ENCODE measurements at regions not wholly inside any gene's neighbourhood (a gene's known extent, or its start where the extent isn't known, plus 50 kb on each side); places are given as distances from the start of the nearest gene placed in this dataset.

DNA sequence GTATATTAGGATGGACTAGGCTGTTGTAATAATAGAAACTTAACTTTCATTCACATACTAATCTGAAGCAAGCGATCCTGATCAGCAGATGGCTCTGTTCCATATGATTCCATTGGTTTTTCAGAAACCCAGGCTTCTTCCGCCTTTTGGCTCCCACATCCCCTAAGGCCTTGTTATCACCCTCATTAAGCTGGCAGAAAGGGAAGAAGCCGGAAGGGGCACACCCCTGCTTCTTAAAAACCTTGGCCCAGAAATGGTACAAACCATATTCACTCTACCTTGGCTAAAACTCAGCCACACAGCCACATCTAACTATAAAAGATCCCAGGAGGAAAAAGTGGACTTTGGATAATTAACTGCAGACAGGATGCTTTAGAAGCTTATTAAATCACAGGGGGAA, 329.2 kb downstream of the PCNX1 start:
- peaks cover 6% of the 10 kb centered on the region in 2 donors for H3K27me3 Mint-ChIP-seq
- no peaks in the 10 kb centered on the region for H3K36me3 Mint-ChIP-seq (ENCODE audit: insufficient read depth)
- DNase-seq, result no peak
- ATAC-seq (replicated peaks), result no peak
- H3K9me3 Mint-ChIP-seq, result no peaks in the 10 kb centered on the region
- H3K27ac Mint-ChIP-seq, result no peak overlapping the region
- H3K4me1 Mint-ChIP-seq (ENCODE audit: low read depth in 2 of 2), result peaks cover 4% of the 10 kb centered on the region in 2 donors
- H3K4me3 Mint-ChIP-seq, result no peak overlapping the region

DNA sequence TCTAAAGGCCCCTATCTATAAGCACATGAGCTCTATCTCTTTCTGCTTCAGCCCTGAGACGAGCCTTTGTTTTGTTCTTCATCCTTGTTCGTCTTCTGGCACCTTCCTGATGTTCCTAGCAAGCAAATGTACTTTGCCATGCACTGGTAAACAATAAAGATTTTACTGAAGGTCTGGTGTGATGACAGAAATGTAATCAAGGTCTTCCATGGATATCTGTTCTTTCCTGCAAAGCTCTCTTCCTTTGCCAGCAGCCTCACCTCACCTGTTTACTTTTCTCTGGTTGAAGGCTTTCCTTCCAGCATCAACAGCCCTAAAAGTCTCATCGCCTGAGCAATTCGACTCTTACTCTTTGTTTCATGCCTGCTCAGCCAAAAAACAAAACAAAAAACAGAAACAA, 330.3 kb downstream of the PCNX1 start:
- Mint-ChIP-seq H3K27ac (no peak overlapping the region), H3K27me3 (peaks cover 5 to 6% of the 10 kb centered on the region in 2 donors), H3K4me1 (ENCODE audit: low read depth in 2 of 2) (peaks cover 0 to 4% of the 10 kb centered on the region in 2 donors), H3K9me3 (no peaks in the 10 kb centered on the region), H3K36me3 (ENCODE audit: insufficient read depth) (no peaks in the 10 kb centered on the region), H3K4me3 (no peak overlapping the region)
- ATAC-seq (replicated peaks), result no peak
- DNase-seq, result no peak

- H3K9me3 Mint-ChIP-seq, result no peaks in the 10 kb centered on the region
- H3K4me3 Mint-ChIP-seq, result no peak overlapping the region
- no peak overlapping the region for H3K27ac Mint-ChIP-seq
- DNase-seq, result no peak
- peaks cover 0 to 4% of the 10 kb centered on the region in 2 donors for H3K4me1 Mint-ChIP-seq (ENCODE audit: low read depth in 2 of 2)
- ATAC-seq (replicated peaks), result no peak
- H3K27me3 Mint-ChIP-seq, result peaks cover 0 to 6% of the 10 kb centered on the region in 2 donors
- no peaks in the 10 kb centered on the region for H3K36me3 Mint-ChIP-seq (ENCODE audit: insufficient read depth)
Measured at GRCh38 chr14:71238835-71239234, 331.6 kb downstream of the PCNX1 start.

DNA sequence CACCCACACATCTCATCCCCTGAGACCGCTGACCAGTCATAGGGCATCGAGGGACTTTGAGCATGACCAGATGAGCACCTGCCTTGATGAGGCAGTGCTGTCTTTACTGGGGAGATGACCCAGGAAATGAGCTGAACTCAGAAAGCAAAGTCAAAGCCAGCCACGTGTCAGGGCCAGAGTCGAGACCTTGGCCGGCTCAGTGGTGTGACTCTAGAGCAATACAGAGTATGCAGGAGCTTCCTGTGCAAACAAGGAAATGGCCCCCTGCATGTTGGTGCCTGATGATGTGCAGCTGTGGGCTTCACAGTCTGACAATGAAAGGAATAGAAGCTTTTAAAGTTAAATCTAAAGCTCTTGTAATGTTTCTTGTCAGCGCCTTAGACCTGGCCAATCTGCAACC, 332.9 kb downstream of the PCNX1 start:
- DNase-seq (no peak), ATAC-seq (replicated peaks) (no peak)
- no peaks in the 10 kb centered on the region for H3K36me3 Mint-ChIP-seq (ENCODE audit: insufficient read depth)
- peaks cover 0 to 6% of the 10 kb centered on the region in 2 donors for H3K27me3 Mint-ChIP-seq
- no peak overlapping the region for H3K4me3 Mint-ChIP-seq
- peak overlapping the region in 1 of 2 donors; percentile 62 for H3K27ac Mint-ChIP-seq
- no peaks in the 10 kb centered on the region for H3K9me3 Mint-ChIP-seq
- peaks cover 4 to 8% of the 10 kb centered on the region in 2 donors for H3K4me1 Mint-ChIP-seq (ENCODE audit: low read depth in 2 of 2)

DNA sequence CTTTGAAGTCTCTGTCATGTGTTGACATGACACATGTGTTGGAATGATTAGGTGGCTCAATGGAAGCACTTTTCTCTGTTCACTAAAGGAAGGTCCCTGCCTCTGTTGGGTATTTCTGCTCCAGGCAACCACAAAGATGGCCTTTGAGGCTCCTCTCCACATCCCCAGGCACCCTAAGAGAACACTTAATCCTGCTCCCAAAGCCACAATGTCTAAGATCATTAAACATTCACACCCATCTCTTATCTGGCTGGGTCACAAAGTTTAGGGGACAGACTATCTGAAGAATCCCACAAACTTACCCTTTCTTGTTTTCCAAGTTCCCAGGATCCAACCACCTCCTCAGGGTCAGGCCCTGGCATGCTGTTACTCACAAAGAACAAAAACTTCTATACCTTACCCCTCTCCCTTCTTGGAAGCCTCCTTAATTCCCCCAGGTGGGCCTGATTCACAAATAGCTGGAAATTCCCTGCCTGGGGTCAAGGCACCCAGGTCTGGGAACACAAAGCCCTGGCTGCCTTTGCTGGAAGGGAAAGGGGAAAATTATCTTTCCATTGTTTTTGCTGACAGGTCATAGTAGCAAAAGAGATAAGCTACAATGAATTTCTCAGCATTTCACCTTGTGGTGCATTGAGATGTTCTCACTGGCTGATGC, 333.7 kb downstream of the PCNX1 start:
- H3K9me3 Mint-ChIP-seq, result no peaks in the 10 kb centered on the region
- no peak for ATAC-seq (replicated peaks)
- H3K27ac Mint-ChIP-seq, result no peak overlapping the region

GRCh38 chr14:71242237-71242748, 335.0 kb downstream of the PCNX1 start:
- ATAC-seq (replicated peaks) (no peak), DNase-seq (no peak)
- Mint-ChIP-seq H3K4me3 (no peak overlapping the region), H3K4me1 (ENCODE audit: low read depth in 2 of 2) (peaks cover 22 to 26% of the 10 kb centered on the region in 2 donors), H3K9me3 (peaks cover 5% of the 10 kb centered on the region in 2 donors), H3K27me3 (peaks cover 0 to 6% of the 10 kb centered on the region in 2 donors), H3K27ac (no peak overlapping the region), H3K36me3 (ENCODE audit: insufficient read depth) (peaks cover 4% of the 10 kb centered on the region)

More for the DNA sequence above, 333.7 kb downstream of the PCNX1 start:
- Mint-ChIP-seq H3K4me3 (no peak overlapping the region), H3K36me3 (ENCODE audit: insufficient read depth) (no peaks in the 10 kb centered on the region), H3K4me1 (ENCODE audit: low read depth in 2 of 2) (peaks cover 12 to 14% of the 10 kb centered on the region in 2 donors), H3K27me3 (peaks cover 0 to 6% of the 10 kb centered on the region in 2 donors)
- no peak for DNase-seq

DNA sequence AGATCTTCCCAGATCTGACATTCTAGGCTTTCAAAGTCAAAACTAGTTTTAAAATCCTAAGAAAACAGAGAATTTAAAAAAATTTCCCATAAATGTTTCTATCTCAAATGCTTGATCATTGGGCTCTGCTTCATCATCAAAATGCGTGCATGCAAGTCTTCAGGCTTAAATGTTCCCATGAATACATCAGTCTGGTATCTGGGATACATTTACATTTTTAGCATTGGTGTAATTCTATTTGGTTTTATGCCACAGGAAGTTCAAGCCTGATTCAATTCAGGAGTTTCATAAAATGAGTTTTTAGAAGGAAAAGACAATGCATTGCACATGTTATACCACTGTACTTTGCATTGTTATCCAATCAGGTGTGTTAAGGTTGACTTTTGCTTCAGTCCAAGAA, 336.4 kb downstream of the PCNX1 start:
- H3K4me1 Mint-ChIP-seq (ENCODE audit: low read depth in 2 of 2), result peaks cover 26 to 36% of the 10 kb centered on the region in 2 donors
- no peaks in the 10 kb centered on the region for H3K27me3 Mint-ChIP-seq
- H3K9me3 Mint-ChIP-seq, result peaks cover 10 to 15% of the 10 kb centered on the region in 2 donors
- peaks cover 4% of the 10 kb centered on the region for H3K36me3 Mint-ChIP-seq (ENCODE audit: insufficient read depth)
- no peak for ATAC-seq (replicated peaks)
- DNase-seq, result no peak
- H3K4me3 Mint-ChIP-seq, result no peak overlapping the region
- no peak overlapping the region for H3K27ac Mint-ChIP-seq

DNA sequence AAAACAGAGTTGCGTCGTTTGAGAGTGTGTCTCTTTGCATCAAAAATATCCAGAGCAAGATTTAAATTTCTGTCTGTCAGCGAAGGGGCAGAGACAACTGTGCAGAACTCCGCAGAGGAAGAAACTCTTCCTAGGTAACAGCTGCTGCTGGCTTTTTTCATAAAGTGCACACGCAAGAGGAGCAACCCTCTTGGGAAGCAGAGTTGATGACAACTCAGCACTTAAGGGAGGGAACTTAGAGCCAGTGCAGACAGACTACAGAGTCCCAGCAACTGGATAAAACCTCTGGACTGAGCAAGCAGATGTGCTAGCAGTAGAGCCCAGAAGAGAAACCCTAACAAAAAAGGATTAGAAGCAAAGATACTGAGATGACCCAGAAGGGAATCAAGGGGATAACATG, 337.1 kb downstream of the PCNX1 start:
- no peak overlapping the region for H3K4me3 Mint-ChIP-seq
- ATAC-seq (replicated peaks) (no peak), DNase-seq (no peak)
- H3K27me3 Mint-ChIP-seq, result no peaks in the 10 kb centered on the region
- peaks cover 26 to 36% of the 10 kb centered on the region in 2 donors for H3K4me1 Mint-ChIP-seq (ENCODE audit: low read depth in 2 of 2)
- H3K9me3 Mint-ChIP-seq, result peaks cover 10 to 15% of the 10 kb centered on the region in 2 donors
- H3K27ac Mint-ChIP-seq, result no peak overlapping the region
- H3K36me3 Mint-ChIP-seq (ENCODE audit: insufficient read depth), result peaks cover 4% of the 10 kb centered on the region

DNA sequence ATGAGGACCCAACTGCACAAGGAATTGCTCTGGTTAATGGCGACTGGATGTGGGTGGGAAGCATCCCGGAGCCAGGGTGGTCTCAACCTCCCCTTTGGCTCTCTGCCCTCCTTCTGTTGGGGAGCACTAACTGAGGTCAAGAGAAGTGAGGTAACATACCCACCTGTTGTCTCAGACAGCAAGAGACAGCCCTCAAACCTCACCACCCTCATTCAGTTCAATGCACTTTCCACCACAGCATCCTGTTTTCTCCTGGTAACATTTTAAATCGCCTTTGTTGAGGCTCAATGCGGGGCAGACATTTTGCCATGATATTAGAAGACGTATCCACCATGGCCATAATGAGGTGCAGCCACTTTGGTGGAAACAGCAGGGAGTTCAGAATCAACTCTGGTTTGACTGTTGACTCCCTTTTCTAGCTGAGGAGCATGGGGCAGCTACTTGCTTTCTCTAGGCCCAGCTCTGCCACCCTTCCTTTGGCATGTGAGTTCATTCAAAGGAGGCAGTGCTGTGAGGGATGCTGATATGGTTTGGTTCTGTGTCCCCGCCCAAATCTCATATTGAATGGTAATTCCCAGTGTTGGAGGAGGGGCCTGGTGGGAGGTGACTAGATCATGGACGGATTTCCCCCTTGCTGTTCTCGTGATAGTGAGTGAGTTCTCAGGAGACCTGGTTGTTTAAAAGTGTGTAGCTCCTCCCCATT, 338.6 kb downstream of the PCNX1 start:
- Mint-ChIP-seq H3K27ac (peak overlapping the region; percentile 76 to 92), H3K4me3 (peak overlapping the region; percentile 57 to 66), H3K9me3 (peaks cover 10 to 15% of the 10 kb centered on the region in 2 donors), H3K36me3 (ENCODE audit: insufficient read depth) (peaks cover 4% of the 10 kb centered on the region), H3K27me3 (no peaks in the 10 kb centered on the region), H3K4me1 (ENCODE audit: low read depth in 2 of 2) (peaks cover 28 to 42% of the 10 kb centered on the region in 2 donors)
- peak; percentile 77 for ATAC-seq (replicated peaks)
- DNase-seq, result no peak

- Mint-ChIP-seq H3K4me3 (peak overlapping the region; percentile 57 to 66), H3K36me3 (ENCODE audit: insufficient read depth) (peaks cover 4% of the 10 kb centered on the region), H3K4me1 (ENCODE audit: low read depth in 2 of 2) (peaks cover 31 to 42% of the 10 kb centered on the region in 2 donors), H3K9me3 (peaks cover 10 to 15% of the 10 kb centered on the region in 2 donors), H3K27me3 (no peaks in the 10 kb centered on the region), H3K27ac (peak overlapping the region; percentile 76 to 92)
- DNase-seq, result no peak
- peak; percentile 21 for ATAC-seq (replicated peaks)
Measured at GRCh38 chr14:71246539-71246938, 339.3 kb downstream of the PCNX1 start.

- Mint-ChIP-seq H3K4me3 (peak overlapping the region; percentile 57 to 66), H3K9me3 (peaks cover 10 to 15% of the 10 kb centered on the region in 2 donors), H3K4me1 (ENCODE audit: low read depth in 2 of 2) (peaks cover 31 to 42% of the 10 kb centered on the region in 2 donors), H3K27me3 (no peaks in the 10 kb centered on the region), H3K27ac (peak overlapping the region; percentile 76 to 92), H3K36me3 (ENCODE audit: insufficient read depth) (peaks cover 4% of the 10 kb centered on the region)
- no peak for ATAC-seq (replicated peaks)
- DNase-seq, result no peak
Measured at GRCh38 chr14:71247106-71247505, 339.8 kb downstream of the PCNX1 start.

GRCh38 chr14:71248194-71248593, 340.9 kb downstream of the PCNX1 start:
- H3K36me3 Mint-ChIP-seq (ENCODE audit: insufficient read depth), result peaks cover 4% of the 10 kb centered on the region
- H3K4me3 Mint-ChIP-seq, result no peak overlapping the region
- peaks cover 10 to 15% of the 10 kb centered on the region in 2 donors for H3K9me3 Mint-ChIP-seq
- H3K27ac Mint-ChIP-seq, result peak overlapping the region in 1 of 2 donors; percentile 74
- peaks cover 31 to 42% of the 10 kb centered on the region in 2 donors for H3K4me1 Mint-ChIP-seq (ENCODE audit: low read depth in 2 of 2)
- H3K27me3 Mint-ChIP-seq, result no peaks in the 10 kb centered on the region
- ATAC-seq (replicated peaks) (no peak), DNase-seq (no peak)

GRCh38 chr14:71250347-71250746, 343.1 kb downstream of the PCNX1 start:
- H3K4me1 Mint-ChIP-seq (ENCODE audit: low read depth in 2 of 2), result peaks cover 29 to 34% of the 10 kb centered on the region in 2 donors
- H3K27me3 Mint-ChIP-seq, result no peaks in the 10 kb centered on the region
- peaks cover 10 to 15% of the 10 kb centered on the region in 2 donors for H3K9me3 Mint-ChIP-seq
- no peak overlapping the region for H3K4me3 Mint-ChIP-seq
- ATAC-seq (replicated peaks) (peak; percentile 53), DNase-seq (no peak)
- peak overlapping the region in 1 of 2 donors; percentile 2 for H3K27ac Mint-ChIP-seq
- peaks cover 4% of the 10 kb centered on the region for H3K36me3 Mint-ChIP-seq (ENCODE audit: insufficient read depth)

All from effector memory CD8-positive, alpha-beta T cell (primary cell).